H1 (cell line): ENCODE measurements at regions not wholly inside any gene's neighbourhood (a gene's known extent, or its start where the extent isn't known, plus 50 kb on each side); places are given as distances from the start of the nearest gene placed in this dataset.

Source experiments
- BRCA1 ChIP-seq: IDR thresholded peaks from 2 replicates; pipeline ENCODE4 v1.6.1; 2012; ENCODE audit warnings: low read depth, low read length, improper control_type of control experiment
- EP300 ChIP-seq, 2 experiments: IDR thresholded peaks; 1 replicate in 1 of 2; 2 replicates in 1 of 2; pipeline ENCODE4 v1.6.1; 2011 to 2012; ENCODE audit warnings: low read depth in 2 of 2, low read length in 2 of 2, mild to moderate bottlenecking in 2 of 2, borderline replicate concordance in 1 of 2, inconsistent platforms in 1 of 2, moderate library complexity in 1 of 2
- TCF12 ChIP-seq: IDR thresholded peaks from 2 replicates; pipeline ENCODE4 v1.6.1; 2011; ENCODE audit warnings: low read depth, mild to moderate bottlenecking, low read length
- TF ChIP-seq, protein P1 (sequence below), 3 experiments: IDR thresholded peaks; 1 replicate in 2 of 3; 2 replicates in 1 of 3; pipeline versions ENCODE4 v1.5.1 to v1.6.1; 2011; ENCODE audit warnings: low read length in 3 of 3, mild to moderate bottlenecking in 3 of 3, inconsistent platforms in 2 of 3, low read depth in 1 of 3, moderate library complexity in 1 of 3; ENCODE audit not compliant: insufficient read depth in 1 of 3; ENCODE audit errors: control extremely low read depth in 1 of 3

DNA sequence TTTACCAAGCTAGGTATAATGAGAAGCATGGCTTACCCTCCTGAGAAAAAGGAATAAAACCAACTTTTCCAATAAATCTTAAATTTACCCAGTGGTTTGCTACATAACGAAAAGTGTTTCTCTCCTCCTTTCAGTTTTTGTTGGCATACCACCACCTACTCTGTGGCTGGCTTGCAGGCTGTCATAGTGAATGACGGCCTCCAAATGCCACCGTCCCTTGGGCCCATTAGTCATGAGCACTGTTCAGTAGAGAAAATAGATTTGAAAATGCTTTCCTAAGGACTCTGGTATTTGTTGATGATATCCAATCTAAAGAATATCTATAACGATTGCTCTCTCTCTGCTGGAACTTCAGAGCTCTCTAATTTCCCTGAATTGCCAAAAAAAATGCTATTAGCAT lies 488.3 kb downstream of the MAGEE1 start:
- no peak for TF ChIP-seq EP300 (IDR thresholded peaks at IDR 0.05; ENCODE audit: borderline replicate concordance in 1 of 2, low read depth in 2 of 2, low read length in 2 of 2)
- TF ChIP-seq, protein P1, sequence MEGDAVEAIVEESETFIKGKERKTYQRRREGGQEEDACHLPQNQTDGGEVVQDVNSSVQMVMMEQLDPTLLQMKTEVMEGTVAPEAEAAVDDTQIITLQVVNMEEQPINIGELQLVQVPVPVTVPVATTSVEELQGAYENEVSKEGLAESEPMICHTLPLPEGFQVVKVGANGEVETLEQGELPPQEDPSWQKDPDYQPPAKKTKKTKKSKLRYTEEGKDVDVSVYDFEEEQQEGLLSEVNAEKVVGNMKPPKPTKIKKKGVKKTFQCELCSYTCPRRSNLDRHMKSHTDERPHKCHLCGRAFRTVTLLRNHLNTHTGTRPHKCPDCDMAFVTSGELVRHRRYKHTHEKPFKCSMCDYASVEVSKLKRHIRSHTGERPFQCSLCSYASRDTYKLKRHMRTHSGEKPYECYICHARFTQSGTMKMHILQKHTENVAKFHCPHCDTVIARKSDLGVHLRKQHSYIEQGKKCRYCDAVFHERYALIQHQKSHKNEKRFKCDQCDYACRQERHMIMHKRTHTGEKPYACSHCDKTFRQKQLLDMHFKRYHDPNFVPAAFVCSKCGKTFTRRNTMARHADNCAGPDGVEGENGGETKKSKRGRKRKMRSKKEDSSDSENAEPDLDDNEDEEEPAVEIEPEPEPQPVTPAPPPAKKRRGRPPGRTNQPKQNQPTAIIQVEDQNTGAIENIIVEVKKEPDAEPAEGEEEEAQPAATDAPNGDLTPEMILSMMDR (IDR thresholded peaks at IDR 0.05; ENCODE audit: control extremely low read depth in 1 of 3, insufficient read depth in 1 of 3, low read depth in 1 of 3, low read length in 3 of 3): no peak
- no peak for TF ChIP-seq TCF12
- no peak for TF ChIP-seq BRCA1
